NCI-H2029 treated with DMSO at 0.1 percent for 48 hours (cell line): ENCODE measurements at regions not wholly inside any gene's neighbourhood (a gene's known extent, or its start where the extent isn't known, plus 50 kb on each side); places are given as distances from the start of the nearest gene placed in this dataset.

ENCODE experiments used
- DNase-seq: peaks from one replicate; lab custom pipeline; 2025; lab: John Stamatoyannopoulos, UW

- DNase-seq = no peak
These were observed 453.6 kb upstream of the THBS1 start for GRCh38 chr15:39127151-39127790.

GRCh38 chr15:39127925-39128617 is 452.8 kb upstream of the THBS1 start:
- DNase-seq = peak; percentile 36

GRCh38 chr15:39128746-39129145 is 452.1 kb upstream of the THBS1 start:
- no peak for DNase-seq

- DNase-seq = no peak
These were observed 450.1 kb upstream of the THBS1 start for GRCh38 chr15:39130556-39131379.

DNA sequence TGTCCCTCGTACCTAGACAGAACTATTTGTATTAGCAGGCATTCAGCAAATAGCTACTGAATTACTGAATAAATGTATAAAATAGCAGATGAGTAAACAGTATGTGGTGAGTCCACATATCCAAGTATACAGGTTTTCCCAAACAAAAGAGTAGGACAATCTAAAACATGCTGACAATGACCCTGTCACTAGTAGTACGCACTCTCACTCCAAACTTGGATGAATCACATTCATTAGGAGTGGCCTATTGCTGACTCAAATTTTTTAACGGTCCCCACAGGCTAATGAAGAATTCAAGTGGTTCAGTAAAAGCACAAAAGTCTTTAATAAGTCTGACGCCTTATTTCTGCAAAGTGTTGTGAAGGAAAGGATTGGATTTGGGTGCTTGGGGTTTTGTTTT is 449.3 kb upstream of the THBS1 start:
- no peak for DNase-seq

GRCh38 chr15:39132070-39132469 is 448.8 kb upstream of the THBS1 start:
- DNase-seq = no peak

GRCh38 chr15:39132954-39133600 is 447.8 kb upstream of the THBS1 start:
- no peak for DNase-seq

DNA sequence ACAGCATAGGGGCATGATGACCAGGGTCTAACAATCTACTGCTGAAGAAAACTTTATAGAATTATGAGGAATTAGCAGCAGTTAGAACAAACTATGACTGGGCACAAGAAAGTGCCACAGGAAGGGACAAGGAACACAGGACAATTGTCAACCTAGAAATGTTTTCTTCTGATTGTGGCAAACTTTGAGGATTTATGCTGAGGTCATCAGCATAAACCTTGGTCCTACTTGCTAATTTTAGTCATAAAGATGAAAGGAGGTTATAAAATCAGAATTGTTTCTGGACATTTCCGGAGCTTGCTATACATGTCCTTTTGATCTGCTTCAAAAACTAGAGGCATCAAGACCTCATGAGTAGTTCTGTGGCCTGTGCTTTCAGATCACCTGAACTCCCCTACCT is 446.6 kb upstream of the THBS1 start:
- DNase-seq = no peak

- no peak for DNase-seq
These were observed 444.9 kb upstream of the THBS1 start for GRCh38 chr15:39135989-39136388.

DNA sequence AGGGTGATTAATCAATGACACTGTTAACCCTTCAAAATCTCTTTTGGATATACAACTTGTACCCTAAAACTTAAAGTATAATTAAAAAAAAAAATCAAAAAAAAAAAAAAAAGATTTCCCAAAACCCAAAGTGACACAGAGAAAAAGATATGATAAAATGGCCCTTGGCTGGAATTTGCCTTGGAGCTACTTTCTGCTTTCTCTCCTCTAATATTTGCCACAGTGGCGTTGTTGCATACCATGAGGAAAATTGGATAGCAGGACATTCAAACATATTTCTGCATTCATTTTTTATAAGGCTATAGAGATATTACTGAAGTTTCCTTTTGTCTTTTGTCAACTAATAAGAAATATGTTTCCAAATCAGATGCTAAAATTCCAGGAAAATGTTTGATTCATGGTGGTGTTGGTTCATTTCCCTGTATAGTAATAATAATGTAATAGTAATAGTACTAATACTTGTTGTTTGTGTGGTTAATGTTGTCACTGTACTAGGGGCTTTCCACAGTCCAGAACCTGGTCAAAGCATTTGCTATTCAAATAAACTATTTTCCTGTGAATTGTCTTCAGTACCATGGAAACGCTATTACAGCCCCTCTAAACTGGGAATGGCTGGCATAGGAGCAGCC is 441.3 kb upstream of the THBS1 start:
- DNase-seq = no peak

DNA sequence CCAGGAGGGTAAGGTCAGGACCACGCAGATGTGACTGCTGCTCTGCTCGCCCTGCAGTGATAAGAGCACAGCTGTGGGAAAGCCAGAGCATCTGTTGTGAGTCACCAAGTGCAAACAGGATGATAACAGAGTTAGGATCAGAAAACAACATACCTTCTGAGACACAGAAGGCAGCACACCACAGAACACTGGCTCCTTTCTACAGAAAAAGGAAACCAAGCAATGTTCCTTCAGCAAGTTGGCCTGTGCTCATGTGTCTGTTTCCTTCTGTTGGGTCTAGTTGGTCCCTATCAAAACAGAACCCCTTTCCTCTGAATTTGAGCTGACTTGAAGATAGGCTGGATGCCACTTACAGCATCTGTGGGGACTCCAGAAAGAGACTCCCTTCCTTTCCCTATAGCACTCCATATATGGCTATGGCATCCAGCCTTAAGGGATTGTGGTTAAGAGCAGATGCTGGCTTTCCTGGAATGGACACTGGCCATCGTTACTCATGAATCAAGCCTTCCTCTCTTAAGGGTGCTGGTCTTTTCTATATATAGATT is 440.7 kb upstream of the THBS1 start:
- no peak for DNase-seq

DNA sequence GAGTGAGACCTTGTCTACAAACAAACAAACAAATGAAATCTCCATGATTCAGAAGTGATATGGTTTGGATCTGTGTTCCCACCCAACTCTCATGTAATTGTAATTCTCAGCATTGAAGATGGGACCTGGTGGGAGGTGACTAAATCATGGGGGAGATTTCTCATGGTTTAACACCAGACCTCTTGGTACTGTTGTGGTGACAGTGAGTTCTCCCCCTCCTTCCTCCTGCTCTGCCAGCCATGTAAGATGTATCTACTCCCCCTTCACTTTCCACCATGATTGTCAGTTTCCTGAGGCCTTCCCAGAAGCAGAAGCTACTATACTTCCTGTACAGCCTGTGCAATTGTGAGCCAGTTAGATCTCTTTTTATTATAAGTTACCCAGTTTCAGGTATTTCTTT is 438.4 kb upstream of the THBS1 start:
- DNase-seq = no peak

DNA sequence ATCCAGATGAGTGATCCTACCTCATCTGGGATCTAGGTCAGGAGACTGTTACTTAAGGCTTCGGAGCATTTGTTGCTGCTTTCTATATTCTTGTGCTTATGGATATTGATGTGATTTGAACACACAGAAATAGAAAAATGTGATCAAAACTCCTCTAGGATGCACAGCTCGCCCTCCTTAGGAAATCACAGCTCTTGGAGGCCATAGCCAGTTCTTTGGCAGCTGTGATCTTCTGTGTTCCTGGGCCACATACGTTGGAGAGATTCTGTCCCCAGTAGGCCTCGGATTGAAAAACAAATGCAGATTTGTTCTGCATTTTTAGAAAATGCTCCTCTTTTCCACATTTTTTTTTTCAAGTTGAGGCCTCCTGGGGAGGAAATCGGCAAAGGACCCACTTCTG is 437.4 kb upstream of the THBS1 start:
- no peak for DNase-seq

GRCh38 chr15:39144051-39144450 is 436.8 kb upstream of the THBS1 start:
- no peak for DNase-seq

DNA sequence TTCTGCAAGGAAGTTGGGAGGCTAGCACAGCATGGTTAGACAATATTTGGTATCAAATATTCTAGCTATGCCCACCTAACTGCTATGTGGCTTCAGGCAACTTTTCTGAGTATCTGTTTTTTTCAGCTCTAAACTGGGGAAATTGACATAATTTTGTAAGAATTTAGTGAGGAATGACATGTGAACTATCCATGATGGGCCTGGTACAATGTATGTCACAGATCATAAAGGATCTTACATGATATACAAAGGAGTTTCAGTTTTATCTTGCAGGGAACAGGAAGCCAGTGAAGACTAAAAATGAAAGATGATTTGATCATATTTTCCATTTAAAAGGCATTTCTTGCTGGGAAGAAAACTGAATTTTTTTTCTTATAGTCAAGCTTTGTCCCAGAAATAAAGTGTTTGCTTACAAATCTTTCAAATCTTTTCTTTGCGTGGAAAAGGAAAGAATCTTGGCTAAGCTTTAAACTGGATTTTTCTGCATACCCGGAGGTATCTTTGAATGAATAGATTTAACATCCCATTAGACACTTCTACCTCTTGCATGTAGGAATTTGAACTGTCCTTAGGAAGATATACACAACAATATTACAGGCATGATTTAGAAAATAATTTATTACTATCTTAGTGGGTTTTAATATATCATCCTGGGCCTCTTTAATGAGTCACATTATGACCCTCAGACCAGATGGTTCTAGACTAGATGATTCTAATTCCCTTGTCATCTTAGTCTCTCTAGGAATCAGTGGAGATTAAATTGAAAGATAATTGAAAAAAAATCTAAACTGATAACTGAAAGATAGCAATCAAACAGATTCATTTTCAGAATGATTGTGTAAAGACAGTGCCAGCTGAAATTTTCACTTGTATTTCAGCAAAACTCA is 436.0 kb upstream of the THBS1 start:
- DNase-seq = no peak

DNA sequence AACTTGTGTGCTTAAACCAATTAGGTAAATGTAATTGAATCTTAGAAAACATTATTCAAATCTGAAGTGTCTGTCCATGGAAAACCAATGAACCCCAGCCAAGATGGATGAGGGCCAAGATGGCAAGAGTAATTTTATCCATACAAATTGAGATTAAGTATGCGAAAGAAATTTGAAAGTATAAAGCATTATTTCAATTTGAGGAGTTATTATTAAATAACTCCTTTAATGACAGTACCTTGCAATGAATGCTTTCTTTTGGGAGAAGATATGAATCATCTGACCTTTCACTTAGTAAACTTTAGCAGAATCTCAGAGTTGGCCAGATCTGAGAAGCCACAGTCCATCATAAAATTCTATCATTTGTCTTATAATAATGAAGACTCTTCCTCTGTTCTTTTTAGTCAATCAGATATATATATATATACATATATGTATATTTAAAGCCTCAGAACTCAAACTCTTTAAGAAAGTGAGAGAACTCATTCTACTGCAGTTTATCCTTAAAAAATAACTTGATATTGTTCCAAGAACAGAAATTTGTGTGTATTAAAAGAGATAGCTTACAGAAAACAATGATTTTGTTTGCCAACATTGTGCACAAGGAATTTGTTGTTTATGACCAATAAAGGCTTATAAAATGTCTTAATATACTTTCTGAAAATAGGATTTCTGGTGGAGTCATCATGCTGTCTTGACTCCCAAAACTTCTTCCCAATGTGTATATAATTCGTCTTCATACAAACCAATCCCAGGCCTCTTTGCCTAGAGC is 434.8 kb upstream of the THBS1 start:
- no peak for DNase-seq

- DNase-seq = no peak
These were observed 431.2 kb upstream of the THBS1 start for GRCh38 chr15:39149636-39150150.

GRCh38 chr15:39151545-39151944 is 429.3 kb upstream of the THBS1 start:
- DNase-seq = no peak

DNA sequence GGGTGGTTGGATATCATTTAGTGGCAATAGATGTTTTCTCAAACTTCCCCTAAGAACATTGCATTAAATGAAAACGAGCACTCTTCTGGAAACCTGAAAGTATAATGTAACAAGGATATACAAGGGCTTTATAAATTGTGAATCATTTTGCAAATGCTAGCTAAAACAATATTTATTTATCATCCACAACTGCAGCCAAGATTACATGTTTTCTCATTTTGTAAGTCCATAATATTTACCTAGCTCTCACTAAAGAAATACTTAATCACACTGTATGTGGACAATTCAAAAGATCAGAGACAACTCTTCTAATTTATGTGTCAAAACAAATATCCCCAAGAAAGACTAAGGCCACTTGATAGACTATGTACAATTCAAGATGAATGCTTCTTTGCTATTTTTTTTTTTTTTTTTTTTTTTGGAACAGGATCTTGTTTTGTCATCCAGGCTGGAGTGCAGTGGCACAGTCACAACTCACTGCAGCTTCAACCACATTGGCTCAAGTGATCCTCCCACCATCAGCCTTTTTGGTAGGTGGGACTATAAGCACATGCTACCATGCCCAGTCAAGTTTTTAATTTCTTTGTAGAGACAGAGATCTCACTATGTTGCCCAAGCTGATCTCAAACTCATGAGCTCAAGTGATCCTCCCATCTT is 427.7 kb upstream of the THBS1 start:
- peak; percentile 23 for DNase-seq
